ENCODE measurements at regions not wholly inside any gene's neighbourhood (a gene's known extent, or its start where the extent isn't known, plus 50 kb on each side); places are given as distances from the start of the nearest gene placed in this dataset.

DNA sequence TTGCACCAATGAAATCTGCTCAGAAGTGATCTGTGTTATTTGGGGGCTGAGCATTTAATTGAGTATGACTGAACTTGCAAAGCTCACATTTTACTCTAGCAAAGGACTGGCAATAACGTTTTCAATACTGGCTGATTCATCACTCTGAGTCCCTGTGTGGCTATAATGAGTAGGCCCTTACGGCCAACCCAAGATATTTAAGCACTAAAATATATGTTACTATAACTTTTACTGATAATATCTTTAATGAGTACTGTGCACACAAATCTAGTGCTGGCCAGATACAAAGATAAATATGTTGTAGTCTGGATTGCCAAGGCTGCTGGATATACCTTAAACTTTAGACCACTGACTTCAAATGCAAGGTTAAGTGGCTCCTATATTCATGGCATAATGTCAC lies 436.4 kb upstream of the KCNMB2 start:
- Histone ChIP-seq H3K27me3 (no peaks in the 10 kb centered on the region), H3K36me3 (no peaks in the 10 kb centered on the region), H3K4me1 (no peaks in the 10 kb centered on the region), H3K27ac (no peak overlapping the region), H3K9me3 (no peaks in the 10 kb centered on the region), H3K4me3 (no peak overlapping the region)
- no peak for TF ChIP-seq CTCF (IDR thresholded peaks at IDR 0.05)
- no peak for TF ChIP-seq POLR2AphosphoS5 (IDR thresholded peaks at IDR 0.05)
- TF ChIP-seq POLR2A (IDR thresholded peaks at IDR 0.05) = no peak
- no peak for DNase-seq (ENCODE audit: low spot score in 2 of 2)
- intact Hi-C loops (cut with DNase I; ENCODE audit: low total_unique reads) = no loop called here

DNA sequence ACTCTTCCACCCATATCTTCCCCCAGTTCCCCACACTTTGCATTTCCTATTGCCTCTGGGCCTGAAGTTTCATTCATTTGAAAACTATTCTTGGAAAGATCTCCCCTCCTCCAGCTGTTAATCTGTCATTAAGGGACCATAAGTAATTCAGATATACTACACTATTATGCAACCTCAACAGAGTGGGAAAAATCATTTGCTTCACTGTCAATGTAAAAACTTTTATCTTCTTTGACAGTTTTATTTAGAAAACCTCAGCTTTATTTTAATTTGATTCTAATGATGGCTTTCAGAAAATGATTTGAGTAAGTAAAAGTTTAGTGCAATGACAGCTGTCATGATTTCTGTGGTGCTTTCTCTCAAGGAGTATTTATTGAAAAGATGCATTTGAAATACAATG lies 435.3 kb upstream of the KCNMB2 start:
- Histone ChIP-seq H3K4me3 (no peak overlapping the region), H3K9me3 (no peaks in the 10 kb centered on the region), H3K27ac (no peak overlapping the region), H3K36me3 (no peaks in the 10 kb centered on the region), H3K4me1 (no peaks in the 10 kb centered on the region), H3K27me3 (no peaks in the 10 kb centered on the region)
- intact Hi-C loops (cut with DNase I; ENCODE audit: low total_unique reads) = no loop called here
- no peak for DNase-seq (ENCODE audit: low spot score in 2 of 2)
- no peak for TF ChIP-seq POLR2AphosphoS5 (IDR thresholded peaks at IDR 0.05)
- TF ChIP-seq POLR2A (IDR thresholded peaks at IDR 0.05) = no peak
- TF ChIP-seq CTCF (IDR thresholded peaks at IDR 0.05) = no peak

DNA sequence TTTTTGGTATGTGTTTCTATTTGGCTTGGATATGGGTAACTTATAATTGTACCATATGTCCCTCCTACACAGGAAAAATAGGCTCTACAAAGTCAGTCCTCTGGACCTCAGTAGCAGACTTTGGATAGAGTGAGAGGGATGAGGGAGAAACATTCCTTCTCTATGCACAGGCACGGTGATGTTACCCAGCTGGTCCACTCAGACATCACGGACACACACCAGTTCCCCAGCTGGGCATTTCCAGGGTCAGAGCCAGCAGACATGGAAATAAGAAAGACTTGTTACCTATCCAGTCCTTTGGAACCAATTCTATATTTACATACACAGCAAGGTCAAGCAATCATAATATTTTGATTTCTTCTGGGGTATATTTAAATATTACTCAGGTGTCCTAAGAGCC lies 433.1 kb upstream of the KCNMB2 start:
- Histone ChIP-seq H3K4me3 (no peak overlapping the region), H3K4me1 (no peaks in the 10 kb centered on the region), H3K9me3 (no peaks in the 10 kb centered on the region), H3K27me3 (no peaks in the 10 kb centered on the region), H3K27ac (no peak overlapping the region), H3K36me3 (no peaks in the 10 kb centered on the region)
- intact Hi-C loops (cut with DNase I; ENCODE audit: low total_unique reads) = no loop called here
- no peak for DNase-seq (ENCODE audit: low spot score in 2 of 2)
- TF ChIP-seq POLR2A (IDR thresholded peaks at IDR 0.05) (no peak), POLR2AphosphoS5 (IDR thresholded peaks at IDR 0.05) (no peak), CTCF (IDR thresholded peaks at IDR 0.05) (no peak)

DNA sequence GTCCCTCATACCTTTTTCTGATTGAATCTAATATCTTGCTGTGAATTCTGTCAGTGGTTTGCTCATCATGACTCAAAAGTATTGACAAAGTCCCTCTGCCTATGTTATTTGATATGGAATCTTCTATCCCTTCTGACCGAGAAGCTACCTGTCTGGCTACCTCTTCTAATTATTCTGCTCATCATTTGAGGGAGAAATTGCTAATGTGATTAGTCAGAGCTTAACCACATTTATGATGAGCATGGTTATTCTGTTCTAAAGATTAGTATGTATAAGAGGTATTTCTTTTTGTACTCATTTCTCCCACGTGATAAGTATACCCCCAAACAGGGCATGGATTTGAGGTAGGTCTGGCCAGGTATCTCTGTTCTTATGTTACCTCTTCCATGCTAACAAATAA lies 428.4 kb upstream of the KCNMB2 start:
- no peak overlapping the region for H3K4me3 ChIP-seq
- no peak for DNase-seq (ENCODE audit: low spot score in 2 of 2)
- TF ChIP-seq POLR2A (IDR thresholded peaks at IDR 0.05) = no peak
- no peak for TF ChIP-seq POLR2AphosphoS5 (IDR thresholded peaks at IDR 0.05)
- TF ChIP-seq CTCF (IDR thresholded peaks at IDR 0.05) = no peak
- no peaks in the 10 kb centered on the region for H3K4me1 ChIP-seq
- no peaks in the 10 kb centered on the region for H3K27me3 ChIP-seq
- no peak overlapping the region for H3K27ac ChIP-seq
- no peaks in the 10 kb centered on the region for H3K36me3 ChIP-seq
- no peaks in the 10 kb centered on the region for H3K9me3 ChIP-seq
- intact Hi-C loops (cut with DNase I; ENCODE audit: low total_unique reads) = no loop called here

- Histone ChIP-seq H3K27ac (no peak overlapping the region), H3K36me3 (no peaks in the 10 kb centered on the region), H3K4me1 (no peaks in the 10 kb centered on the region), H3K9me3 (no peaks in the 10 kb centered on the region), H3K4me3 (no peak overlapping the region), H3K27me3 (no peaks in the 10 kb centered on the region)
- DNase-seq (ENCODE audit: low spot score in 2 of 2) = no peak
- TF ChIP-seq CTCF (IDR thresholded peaks at IDR 0.05) = no peak
- no peak for TF ChIP-seq POLR2AphosphoS5 (IDR thresholded peaks at IDR 0.05)
- TF ChIP-seq POLR2A (IDR thresholded peaks at IDR 0.05) = no peak
- intact Hi-C loops (cut with DNase I; ENCODE audit: low total_unique reads) = no loop called here
These were observed 426.5 kb upstream of the KCNMB2 start for GRCh38 chr3:178109691-178110090.

Measured in breast epithelium (tissue), 4 donors.